ENCODE measurements at regions not wholly inside any gene's neighbourhood (a gene's known extent, or its start where the extent isn't known, plus 50 kb on each side); places are given as distances from the start of the nearest gene placed in this dataset.
A peak's percentile ranks its signal among the peaks of the same experiment; 100 is the strongest.

- H3K9me3 ChIP-seq: no peaks in the 10 kb centered on the region
Measured at GRCh38 chr5:167012123-167013034, 1279.1 kb upstream of the WWC1 start.

GRCh38 chr5:167014401-167015056, 1276.9 kb upstream of the WWC1 start:
- Histone ChIP-seq H3K36me3 (replicated peaks in 1 of 2; ENCODE audit: insufficient read depth in 1 of 2, low read depth in 2 of 2) (no peaks in the 10 kb centered on the region), H3K4me1 (peaks cover 3% of the 10 kb centered on the region), H3K27ac (no peak overlapping the region), H3K4me3 (no peak overlapping the region), H3K9me3 (no peaks in the 10 kb centered on the region), H3K27me3 (no peaks in the 10 kb centered on the region)
- 54 to 61% methylated on average over 5 of the region's 5 CpGs for WGBS, 2 donors
- intact Hi-C loops (cut with DNase I): no loop called here
- TF ChIP-seq CTCF (IDR thresholded peaks at IDR 0.05) (no peak), POLR2A (IDR thresholded peaks at IDR 0.05) (no peak)
- DNase-seq (no peak), ATAC-seq (no peak)

More at GRCh38 chr5:167012123-167013034, 1279.1 kb upstream of the WWC1 start:
- Histone ChIP-seq H3K4me1 (peaks cover 3% of the 10 kb centered on the region), H3K27me3 (no peaks in the 10 kb centered on the region), H3K36me3 (replicated peaks in 1 of 2; ENCODE audit: insufficient read depth in 1 of 2, low read depth in 2 of 2) (no peaks in the 10 kb centered on the region), H3K27ac (no peak overlapping the region), H3K4me3 (no peak overlapping the region)
- DNase-seq: no peak
- ATAC-seq: no peak
- intact Hi-C loops (cut with DNase I): no loop called here
- TF ChIP-seq CTCF (IDR thresholded peaks at IDR 0.05): no peak
- TF ChIP-seq POLR2A (IDR thresholded peaks at IDR 0.05): no peak
- WGBS, 2 donors: 9 to 13% methylated on average over 2 of the region's 2 CpGs

- Histone ChIP-seq H3K27ac (no peak overlapping the region), H3K36me3 (replicated peaks in 1 of 2; ENCODE audit: insufficient read depth in 1 of 2, low read depth in 2 of 2) (no peaks in the 10 kb centered on the region), H3K27me3 (no peaks in the 10 kb centered on the region), H3K4me3 (no peak overlapping the region), H3K9me3 (no peaks in the 10 kb centered on the region), H3K4me1 (no peaks in the 10 kb centered on the region)
- ATAC-seq: no peak
- DNase-seq: no peak
- intact Hi-C loops (cut with DNase I): no loop called here
- TF ChIP-seq CTCF (IDR thresholded peaks at IDR 0.05): no peak
- TF ChIP-seq POLR2A (IDR thresholded peaks at IDR 0.05): no peak
- 71 to 81% methylated on average over 1 of the region's 1 CpG for WGBS, 2 donors
Measured at GRCh38 chr5:167020418-167020817, 1271.0 kb upstream of the WWC1 start.

DNA sequence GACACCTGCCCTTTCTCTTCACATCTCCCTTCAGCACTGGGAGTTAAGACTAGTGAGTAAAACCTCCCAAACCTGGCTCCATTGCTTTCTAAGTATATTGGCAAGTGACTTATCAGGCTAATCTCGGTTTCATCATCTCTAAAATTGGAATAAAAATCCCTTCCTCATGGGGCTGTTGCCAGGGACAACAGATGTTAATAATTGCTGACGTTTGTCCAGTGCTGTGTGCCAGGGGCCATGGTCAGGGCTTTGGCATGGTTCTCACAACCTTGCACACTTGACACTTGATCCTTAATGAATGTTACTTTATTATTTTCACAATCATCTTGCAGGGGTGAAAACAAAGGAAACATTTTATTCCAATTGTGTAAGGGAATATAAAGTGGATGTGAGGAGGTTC, 1262.0 kb upstream of the WWC1 start:
- intact Hi-C loops (cut with DNase I): no loop called here
- Histone ChIP-seq H3K36me3 (replicated peaks in 1 of 2; ENCODE audit: insufficient read depth in 1 of 2, low read depth in 2 of 2) (no peaks in the 10 kb centered on the region), H3K4me1 (peaks cover 12% of the 10 kb centered on the region), H3K9me3 (no peaks in the 10 kb centered on the region), H3K4me3 (no peak overlapping the region), H3K27me3 (no peaks in the 10 kb centered on the region), H3K27ac (peak overlapping the region in 1 of 4 donors; percentile 14)
- ATAC-seq (peak; percentile 91), DNase-seq (peak; percentile 22 to 70 (median 48))
- WGBS, 2 donors: 13 to 18% methylated on average over 2 of the region's 2 CpGs
- TF ChIP-seq POLR2A (IDR thresholded peaks at IDR 0.05) (no peak), CTCF (IDR thresholded peaks at IDR 0.05) (no peak)
